GM23338 (cell line): ENCODE measurements at regions not wholly inside any gene's neighbourhood (a gene's known extent, or its start where the extent isn't known, plus 50 kb on each side); places are given as distances from the start of the nearest gene placed in this dataset.
A peak's percentile ranks its signal among the peaks of the same experiment; 100 is the strongest.

Experiments
- ATAC-seq: fragments of 200-7000 bp; cut with Tn5 transposase; 3 replicates; pipeline ENCODE4 v1.9.1; 2020
- DNase-seq: peaks from one replicate; pipeline ENCODE4 v3.0.0-alpha.2; 2015; ENCODE audit warnings: low spot score
- H2AFZ ChIP-seq: fragments of 200-600 bp; sonication (generic); 2 replicates; pipeline ENCODE4 v1.8.0; 2016; ENCODE audit warnings: antibody characterized with exemption, mild to moderate bottlenecking, moderate library complexity
- H3F3A ChIP-seq: fragments of 200-600 bp; sonication (generic); replicated peaks from 2 replicates; pipeline ENCODE4 v1.8.0; 2017; ENCODE audit warnings: antibody characterized with exemption, mixed run types, low read depth
- H3K27ac ChIP-seq: fragments of 200-600 bp; sonication (generic); 2 replicates; pipeline ENCODE4 v1.6.1; 2016; ENCODE audit warnings: low read depth
- H3K27me3 ChIP-seq: fragments of 200-600 bp; sonication (generic); 2 replicates; pipeline ENCODE4 v1.8.0; 2016; ENCODE audit warnings: mild to moderate bottlenecking, mixed run types, moderate library complexity; ENCODE audit not compliant: insufficient read depth
- H3K36me3 ChIP-seq: fragments of 200-600 bp; sonication (generic); 2 replicates; pipeline ENCODE4 v1.8.0; 2016; ENCODE audit warnings: mild to moderate bottlenecking; ENCODE audit not compliant: insufficient read depth
- H3K4me1 ChIP-seq: fragments of 200-600 bp; sonication (generic); 2 replicates; pipeline ENCODE4 v1.8.0; 2016; ENCODE audit warnings: mild to moderate bottlenecking, moderate library complexity; ENCODE audit not compliant: insufficient read depth
- H3K4me2 ChIP-seq: fragments of 200-600 bp; sonication (generic); 2 replicates; pipeline ENCODE4 v1.7.1; 2017; ENCODE audit warnings: mixed run types
- H3K4me3 ChIP-seq: fragments of 200-600 bp; sonication (generic); 2 replicates; pipeline ENCODE4 v1.6.1; 2016; ENCODE audit warnings: mixed run types
- H3K79me2 ChIP-seq: fragments of 200-600 bp; sonication (generic); replicated peaks from 2 replicates; pipeline ENCODE4 v1.8.0; 2017; ENCODE audit warnings: mild to moderate bottlenecking; ENCODE audit not compliant: insufficient read depth
- H3K9me2 ChIP-seq: fragments of 200-600 bp; sonication (generic); 2 replicates; pipeline ENCODE4 v1.8.0; 2017; ENCODE audit not compliant: insufficient read depth
- H4K20me1 ChIP-seq: fragments of 200-600 bp; sonication (generic); replicated peaks from 2 replicates; pipeline ENCODE4 v1.8.0; 2017; ENCODE audit warnings: mild to moderate bottlenecking; ENCODE audit not compliant: insufficient read depth
- H3K27ac Mint-ChIP-seq: 2 replicates; pipeline ENCODE4 v1.8.0; 2020; ENCODE audit warnings: inconsistent platforms, mild to moderate bottlenecking, moderate library complexity, mixed read lengths
- H3K27me3 Mint-ChIP-seq: 3 replicates; pipeline ENCODE4 v1.8.0; 2022; ENCODE audit warnings: low read depth, mild to moderate bottlenecking, moderate library complexity, mixed read lengths, inconsistent platforms; ENCODE audit not compliant: insufficient read depth, poor library complexity
- H3K36me3 Mint-ChIP-seq: 3 replicates; pipeline ENCODE4 v1.8.0; 2021; ENCODE audit warnings: low read depth, mild to moderate bottlenecking, inconsistent platforms, moderate library complexity, mixed read lengths
- H3K4me1 Mint-ChIP-seq: 3 replicates; pipeline ENCODE4 v1.8.0; 2020; ENCODE audit warnings: mild to moderate bottlenecking, inconsistent platforms, mixed read lengths
- H3K4me3 Mint-ChIP-seq: 3 replicates; pipeline ENCODE4 v1.8.0; 2021; ENCODE audit warnings: moderate library complexity, mild to moderate bottlenecking, inconsistent platforms, mixed read lengths
- H3K9me3 Mint-ChIP-seq: 3 replicates; pipeline ENCODE4 v1.8.0; 2020; ENCODE audit warnings: moderate library complexity, mild to moderate bottlenecking, inconsistent platforms, mixed read lengths
- CREB1 ChIP-seq: fragments of 250-450 bp; sonication (Bioruptor Pico); IDR thresholded peaks from 2 replicates; pipeline ENCODE4 v1.5.0; 2020; ENCODE audit warnings: low read depth, mild to moderate bottlenecking, moderate library complexity
- CTCF ChIP-seq, 2 experiments: fragments of 200-600 bp in 1 of 2; sonication (generic) in 1 of 2; conservative IDR thresholded peaks; 2 replicates each; pipeline versions ENCODE4 v1.5.1 to v1.6.1; 2016 to 2017; ENCODE audit warnings: antibody characterized with exemption in 2 of 2, low read depth in 2 of 2, mild to moderate bottlenecking in 2 of 2, moderate library complexity in 1 of 2
- EZH2 ChIP-seq: fragments of 200-600 bp; sonication (generic); IDR thresholded peaks from one replicate; pipeline ENCODE4 v1.8.0; 2017; ENCODE audit warnings: antibody characterized with exemption, mild to moderate bottlenecking, low read depth; ENCODE audit not compliant: unreplicated experiment
- JUNB ChIP-seq: IDR thresholded peaks from one replicate; pipeline ENCODE4 v1.6.1; 2016; ENCODE audit warnings: antibody characterized with exemption; ENCODE audit not compliant: unreplicated experiment
- POLR2AphosphoS5 ChIP-seq: IDR thresholded peaks from 2 replicates; pipeline ENCODE4 v1.6.1; 2016; ENCODE audit warnings: antibody characterized with exemption, low read depth
- STAT1 ChIP-seq: IDR thresholded peaks from one replicate; pipeline ENCODE4 v1.6.1; 2016; ENCODE audit warnings: antibody characterized with exemption; ENCODE audit not compliant: unreplicated experiment
- ZNF114 ChIP-seq: fragments of 250-450 bp; sonication (Bioruptor Pico); IDR thresholded peaks from 2 replicates; pipeline ENCODE4 v1.5.0; 2020; ENCODE audit warnings: mild to moderate bottlenecking, moderate library complexity
- ZNF331 ChIP-seq: fragments of 250-450 bp; sonication (Bioruptor Pico); IDR thresholded peaks from 2 replicates; pipeline ENCODE4 v1.5.0; 2020; ENCODE audit warnings: low read depth, mild to moderate bottlenecking, moderate library complexity
- TF ChIP-seq, protein P1 (sequence below): IDR thresholded peaks from one replicate; pipeline ENCODE4 v1.6.1; 2018; ENCODE audit warnings: antibody characterized with exemption; ENCODE audit not compliant: unreplicated experiment
- TF ChIP-seq, protein P2 (sequence below): IDR thresholded peaks from 2 replicates; pipeline ENCODE4 v1.6.1; 2016; ENCODE audit warnings: antibody characterized with exemption

DNA sequence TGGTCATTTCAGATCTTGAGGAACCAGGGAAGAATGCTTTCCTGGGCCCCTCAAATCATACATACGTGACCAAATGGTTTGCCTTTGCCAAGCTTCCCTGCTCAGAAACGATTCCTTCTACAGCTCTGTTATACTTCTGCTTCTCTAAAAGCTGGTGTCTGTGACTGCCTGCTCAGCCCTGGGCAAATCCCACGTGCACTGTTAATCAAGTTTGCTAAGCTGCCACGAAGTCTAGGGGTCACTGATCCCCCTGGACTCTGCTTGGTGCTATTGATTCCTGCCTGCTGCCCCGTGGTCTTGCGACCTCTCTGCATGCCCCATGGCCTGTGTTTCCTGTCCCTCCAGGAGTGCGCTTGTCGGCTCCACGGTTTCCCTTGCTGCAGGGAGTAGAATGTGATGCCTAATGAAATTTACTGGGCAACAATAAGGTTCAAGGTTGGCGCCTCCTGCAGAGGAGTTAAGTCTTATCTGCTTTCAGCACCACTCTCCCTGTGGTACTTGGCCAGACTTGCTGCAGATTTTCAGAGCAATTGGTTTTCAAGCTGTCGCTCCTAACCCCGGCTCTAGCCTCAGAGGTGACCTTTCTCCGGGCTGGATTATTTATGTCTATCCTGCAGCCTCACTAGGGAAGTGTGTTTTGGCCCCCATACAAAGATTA, 201.6 kb upstream of the FZD8 start:
- Histone ChIP-seq H3K4me1 (peaks cover 16% of the 10 kb centered on the region), H3K27ac (no peak overlapping the region), H3F3A (no peaks in the 10 kb centered on the region), H2AFZ (peak overlapping the region; percentile 65; the same call in 1 of the 2 replicates), H3K4me3 (no peak overlapping the region), H3K79me2 (no peaks in the 10 kb centered on the region), H3K36me3 (no peaks in the 10 kb centered on the region), H4K20me1 (no peaks in the 10 kb centered on the region), H3K4me2 (no peak overlapping the region), H3K27me3 (no peaks in the 10 kb centered on the region), H3K9me2 (no peaks in the 10 kb centered on the region)
- H3K9me3 Mint-ChIP-seq: peaks cover 19% of the 10 kb centered on the region
- peak; percentile 57 for ATAC-seq
- TF ChIP-seq CTCF (conservative IDR thresholded peaks at IDR 0.05; ENCODE audit: low read depth in 2 of 2) (0 out of 4 replicates have a peak, but pooled peaks of 1 of the 2 experiments have one; percentile 8), EZH2 (no peak)
- peaks cover 22% of the 10 kb centered on the region for H3K4me1 Mint-ChIP-seq
- no peak overlapping the region for H3K4me3 Mint-ChIP-seq
- H3K36me3 Mint-ChIP-seq: peaks cover 9% of the 10 kb centered on the region; the same call in 1 of the 3 replicates
- H3K27ac Mint-ChIP-seq: no peak overlapping the region
- H3K27me3 Mint-ChIP-seq: no peaks in the 10 kb centered on the region
- DNase-seq: peak; percentile 28

DNA sequence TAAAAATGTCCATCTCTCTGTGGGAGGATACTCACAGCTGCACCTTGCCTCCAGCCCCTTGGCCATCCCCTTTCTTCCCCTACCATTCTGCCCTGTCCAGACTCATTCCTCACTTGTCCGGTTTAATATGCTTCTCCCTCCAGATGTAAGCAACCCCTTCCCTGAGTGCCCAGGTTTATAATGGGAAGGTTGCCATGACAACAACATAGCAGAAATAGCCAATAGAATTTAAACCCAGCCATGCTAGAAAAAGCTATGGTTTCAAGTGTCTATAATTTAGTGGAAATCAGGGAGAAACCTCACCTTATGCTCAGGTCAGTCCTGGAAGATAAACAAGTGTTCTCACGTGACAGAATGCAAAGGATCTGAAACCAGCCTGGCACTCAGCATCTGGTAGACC, 196.0 kb upstream of the FZD8 start:
- Histone ChIP-seq H3K79me2 (no peaks in the 10 kb centered on the region), H3F3A (no peaks in the 10 kb centered on the region), H3K27me3 (no peaks in the 10 kb centered on the region), H3K27ac (no peak overlapping the region), H3K4me1 (no peaks in the 10 kb centered on the region; the same call in 1 of the 2 replicates), H3K9me2 (no peaks in the 10 kb centered on the region), H3K4me2 (no peak overlapping the region), H2AFZ (0 out of 2 replicates have a peak overlapping the region, but pooled peaks have one; percentile 43), H3K4me3 (no peak overlapping the region), H3K36me3 (no peaks in the 10 kb centered on the region), H4K20me1 (no peaks in the 10 kb centered on the region)
- no peak overlapping the region for H3K27ac Mint-ChIP-seq
- peaks cover 19% of the 10 kb centered on the region for H3K9me3 Mint-ChIP-seq
- no peak overlapping the region for H3K4me3 Mint-ChIP-seq
- H3K4me1 Mint-ChIP-seq: peaks cover 10% of the 10 kb centered on the region
- no peak for ATAC-seq
- DNase-seq: no peak
- H3K27me3 Mint-ChIP-seq: peaks cover 1% of the 10 kb centered on the region
- H3K36me3 Mint-ChIP-seq: peaks cover 9% of the 10 kb centered on the region; the same call in 1 of the 3 replicates
- no peak for TF ChIP-seq CTCF (conservative IDR thresholded peaks at IDR 0.05; ENCODE audit: low read depth in 2 of 2)
- TF ChIP-seq STAT1: no peak
- TF ChIP-seq POLR2AphosphoS5: no peak
- TF ChIP-seq ZNF331: no peak
- TF ChIP-seq ZNF114: no peak
- no peak for TF ChIP-seq CREB1 (CRISPR knock-in tag)
- TF ChIP-seq, protein P1, sequence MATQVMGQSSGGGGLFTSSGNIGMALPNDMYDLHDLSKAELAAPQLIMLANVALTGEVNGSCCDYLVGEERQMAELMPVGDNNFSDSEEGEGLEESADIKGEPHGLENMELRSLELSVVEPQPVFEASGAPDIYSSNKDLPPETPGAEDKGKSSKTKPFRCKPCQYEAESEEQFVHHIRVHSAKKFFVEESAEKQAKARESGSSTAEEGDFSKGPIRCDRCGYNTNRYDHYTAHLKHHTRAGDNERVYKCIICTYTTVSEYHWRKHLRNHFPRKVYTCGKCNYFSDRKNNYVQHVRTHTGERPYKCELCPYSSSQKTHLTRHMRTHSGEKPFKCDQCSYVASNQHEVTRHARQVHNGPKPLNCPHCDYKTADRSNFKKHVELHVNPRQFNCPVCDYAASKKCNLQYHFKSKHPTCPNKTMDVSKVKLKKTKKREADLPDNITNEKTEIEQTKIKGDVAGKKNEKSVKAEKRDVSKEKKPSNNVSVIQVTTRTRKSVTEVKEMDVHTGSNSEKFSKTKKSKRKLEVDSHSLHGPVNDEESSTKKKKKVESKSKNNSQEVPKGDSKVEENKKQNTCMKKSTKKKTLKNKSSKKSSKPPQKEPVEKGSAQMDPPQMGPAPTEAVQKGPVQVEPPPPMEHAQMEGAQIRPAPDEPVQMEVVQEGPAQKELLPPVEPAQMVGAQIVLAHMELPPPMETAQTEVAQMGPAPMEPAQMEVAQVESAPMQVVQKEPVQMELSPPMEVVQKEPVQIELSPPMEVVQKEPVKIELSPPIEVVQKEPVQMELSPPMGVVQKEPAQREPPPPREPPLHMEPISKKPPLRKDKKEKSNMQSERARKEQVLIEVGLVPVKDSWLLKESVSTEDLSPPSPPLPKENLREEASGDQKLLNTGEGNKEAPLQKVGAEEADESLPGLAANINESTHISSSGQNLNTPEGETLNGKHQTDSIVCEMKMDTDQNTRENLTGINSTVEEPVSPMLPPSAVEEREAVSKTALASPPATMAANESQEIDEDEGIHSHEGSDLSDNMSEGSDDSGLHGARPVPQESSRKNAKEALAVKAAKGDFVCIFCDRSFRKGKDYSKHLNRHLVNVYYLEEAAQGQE: no peak
- TF ChIP-seq, protein P2, sequence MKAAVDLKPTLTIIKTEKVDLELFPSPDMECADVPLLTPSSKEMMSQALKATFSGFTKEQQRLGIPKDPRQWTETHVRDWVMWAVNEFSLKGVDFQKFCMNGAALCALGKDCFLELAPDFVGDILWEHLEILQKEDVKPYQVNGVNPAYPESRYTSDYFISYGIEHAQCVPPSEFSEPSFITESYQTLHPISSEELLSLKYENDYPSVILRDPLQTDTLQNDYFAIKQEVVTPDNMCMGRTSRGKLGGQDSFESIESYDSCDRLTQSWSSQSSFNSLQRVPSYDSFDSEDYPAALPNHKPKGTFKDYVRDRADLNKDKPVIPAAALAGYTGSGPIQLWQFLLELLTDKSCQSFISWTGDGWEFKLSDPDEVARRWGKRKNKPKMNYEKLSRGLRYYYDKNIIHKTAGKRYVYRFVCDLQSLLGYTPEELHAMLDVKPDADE: no peak
- no peak for TF ChIP-seq JUNB
